ENCODE measurements at regions not wholly inside any gene's neighbourhood (a gene's known extent, or its start where the extent isn't known, plus 50 kb on each side); places are given as distances from the start of the nearest gene placed in this dataset.
"Not testable (repeated sequence)": the region's sequence is repeated elsewhere in the genome, so short reads cannot be mapped to it uniquely, and the experiment has no call there.

GRCh38 chr3:159271799-159272512 is 470.1 kb downstream of the MFSD1 start:
- no peaks in the 10 kb centered on the region for H3K27me3 Mint-ChIP-seq
- no peak overlapping the region for H3K4me3 Mint-ChIP-seq
- H3K27ac Mint-ChIP-seq, result no peak overlapping the region
- H3K4me1 Mint-ChIP-seq, result no peaks in the 10 kb centered on the region
- DNase-seq (no peak), ATAC-seq (no peak)
- H3K36me3 Mint-ChIP-seq (ENCODE audit: low read depth), result no peaks in the 10 kb centered on the region
- H3K9me3 Mint-ChIP-seq, result no peaks in the 10 kb centered on the region

GRCh38 chr3:159273070-159273469 is 471.2 kb downstream of the MFSD1 start:
- Mint-ChIP-seq H3K4me1 (no peaks in the 10 kb centered on the region), H3K36me3 (ENCODE audit: low read depth) (no peaks in the 10 kb centered on the region), H3K4me3 (no peak overlapping the region), H3K9me3 (no peaks in the 10 kb centered on the region), H3K27ac (no peak overlapping the region), H3K27me3 (no peaks in the 10 kb centered on the region)
- DNase-seq (no peak), ATAC-seq (no peak)

- Mint-ChIP-seq H3K27me3 (no peaks in the 10 kb centered on the region), H3K4me1 (no peaks in the 10 kb centered on the region), H3K4me3 (no peak overlapping the region), H3K9me3 (no peaks in the 10 kb centered on the region), H3K27ac (no peak overlapping the region), H3K36me3 (ENCODE audit: low read depth) (no peaks in the 10 kb centered on the region)
- DNase-seq (no peak), ATAC-seq (no peak)
These were observed 471.8 kb downstream of the MFSD1 start for GRCh38 chr3:159273608-159274007.

DNA sequence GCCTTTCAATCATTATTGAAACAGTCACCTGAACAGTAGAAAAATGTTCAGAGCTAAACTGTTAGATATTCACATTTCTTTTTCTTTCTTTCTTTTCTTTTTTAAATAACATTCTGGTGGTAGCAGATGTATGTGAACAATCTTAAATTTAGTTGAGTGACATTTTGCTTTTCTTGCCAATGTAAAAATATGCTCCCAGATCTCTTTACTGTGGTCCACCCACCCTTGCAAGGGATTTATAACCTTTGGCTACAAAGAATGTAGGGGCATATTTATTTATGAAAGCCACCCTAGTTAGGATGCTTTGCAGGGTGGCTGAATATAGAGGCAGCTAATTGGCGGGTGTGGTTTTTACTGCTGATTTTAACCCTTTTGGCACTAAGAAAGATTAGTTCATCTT is 473.9 kb downstream of the MFSD1 start:
- Mint-ChIP-seq H3K27ac (no peak overlapping the region), H3K36me3 (ENCODE audit: low read depth) (no peaks in the 10 kb centered on the region), H3K9me3 (no peaks in the 10 kb centered on the region), H3K27me3 (no peaks in the 10 kb centered on the region), H3K4me3 (no peak overlapping the region), H3K4me1 (no peaks in the 10 kb centered on the region)
- no peak for ATAC-seq
- no peak for DNase-seq

GRCh38 chr3:159277814-159278213 is 476.0 kb downstream of the MFSD1 start:
- Mint-ChIP-seq H3K4me3 (no peak overlapping the region), H3K27ac (no peak overlapping the region), H3K27me3 (no peaks in the 10 kb centered on the region), H3K4me1 (no peaks in the 10 kb centered on the region), H3K9me3 (no peaks in the 10 kb centered on the region), H3K36me3 (ENCODE audit: low read depth) (no peaks in the 10 kb centered on the region)
- DNase-seq, result no peak
- no peak for ATAC-seq

DNA sequence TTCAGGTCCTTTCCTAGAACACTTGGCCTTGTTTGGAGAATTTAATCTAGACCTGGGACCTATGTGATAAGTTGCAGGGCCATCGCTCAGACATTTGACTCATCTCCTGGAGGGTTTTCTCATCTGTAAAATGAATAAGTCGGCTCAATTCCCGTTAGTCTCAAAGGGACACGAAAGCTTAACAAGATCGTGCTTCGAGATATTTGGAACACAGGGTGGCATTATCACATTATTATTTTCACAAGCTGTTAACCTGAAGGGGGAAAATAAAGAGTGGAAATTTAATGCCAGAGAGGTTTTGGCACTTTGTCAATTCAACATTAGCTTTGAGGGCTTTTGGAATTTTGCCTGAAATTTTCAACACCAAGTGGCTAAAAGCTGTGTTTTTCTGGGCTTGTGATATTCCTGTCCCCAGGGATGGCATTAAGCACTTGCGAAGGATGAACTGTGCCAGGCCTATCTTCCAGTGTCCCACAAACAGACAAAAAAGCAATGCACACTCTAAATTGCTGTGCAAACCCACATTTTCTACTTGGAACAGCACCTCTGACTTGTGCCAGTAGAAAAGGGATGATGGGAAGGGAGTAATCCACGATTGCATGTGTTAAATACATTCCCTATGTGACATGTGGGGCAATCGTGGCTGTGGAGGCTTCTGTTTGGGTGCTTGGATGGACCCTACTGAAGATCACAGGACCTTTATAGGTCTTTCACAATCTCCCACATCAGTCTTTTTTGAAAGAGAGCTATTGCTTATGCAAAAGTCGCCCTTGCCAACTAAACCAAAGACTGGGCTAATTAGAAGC is 478.7 kb downstream of the MFSD1 start:
- Mint-ChIP-seq H3K27ac (no peak overlapping the region), H3K36me3 (ENCODE audit: low read depth) (no peaks in the 10 kb centered on the region), H3K4me3 (no peak overlapping the region), H3K27me3 (no peaks in the 10 kb centered on the region), H3K4me1 (no peaks in the 10 kb centered on the region), H3K9me3 (no peaks in the 10 kb centered on the region)
- DNase-seq, result no peak
- ATAC-seq, result no peak

- DNase-seq, result no peak
- H3K27ac Mint-ChIP-seq, result no peak overlapping the region
- H3K4me1 Mint-ChIP-seq, result no peaks in the 10 kb centered on the region
- H3K36me3 Mint-ChIP-seq (ENCODE audit: low read depth), result no peaks in the 10 kb centered on the region
- ATAC-seq, result no peak
- H3K9me3 Mint-ChIP-seq, result no peaks in the 10 kb centered on the region
- peaks cover 3% of the 10 kb centered on the region for H3K27me3 Mint-ChIP-seq
- no peak overlapping the region for H3K4me3 Mint-ChIP-seq
These were observed 491.6 kb downstream of the MFSD1 start for GRCh38 chr3:159293493-159293892.

GRCh38 chr3:159301961-159302360 is 500.1 kb downstream of the MFSD1 start:
- ATAC-seq, result no peak
- no peak overlapping the region for H3K27ac Mint-ChIP-seq
- H3K9me3 Mint-ChIP-seq, result no peaks in the 10 kb centered on the region
- no peak for DNase-seq
- H3K36me3 Mint-ChIP-seq (ENCODE audit: low read depth), result no peaks in the 10 kb centered on the region
- no peak overlapping the region for H3K4me3 Mint-ChIP-seq
- H3K27me3 Mint-ChIP-seq, result peaks cover 3% of the 10 kb centered on the region
- H3K4me1 Mint-ChIP-seq, result no peaks in the 10 kb centered on the region

- no peak for ATAC-seq
- Mint-ChIP-seq H3K27ac (no peak overlapping the region), H3K36me3 (ENCODE audit: low read depth) (no peaks in the 10 kb centered on the region), H3K4me3 (no peak overlapping the region), H3K9me3 (no peaks in the 10 kb centered on the region), H3K4me1 (no peaks in the 10 kb centered on the region), H3K27me3 (peaks cover 3% of the 10 kb centered on the region)
- no peak for DNase-seq
These were observed 503.2 kb downstream of the MFSD1 start for GRCh38 chr3:159305017-159305416.

DNA sequence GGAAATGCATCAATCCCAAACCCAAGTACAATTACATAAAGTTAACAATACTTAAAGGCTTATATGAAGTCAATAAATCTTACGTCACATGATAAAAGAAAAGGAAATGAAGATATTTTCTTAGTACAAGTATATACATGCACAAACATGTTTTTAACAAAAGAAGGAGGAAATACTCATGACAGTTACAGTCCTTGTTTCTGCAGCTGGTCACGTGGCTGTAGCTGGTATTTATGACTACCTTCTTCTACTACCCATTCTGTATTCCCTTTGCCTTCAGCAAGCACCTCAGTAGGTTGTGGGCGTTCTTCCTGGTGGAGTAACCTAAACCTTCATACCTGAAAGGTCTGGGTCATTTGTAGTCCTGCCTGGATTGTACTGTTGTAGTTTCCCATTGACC is 514.9 kb downstream of the MFSD1 start:
- ATAC-seq; H3K4me3 Mint-ChIP-seq; H3K9me3 Mint-ChIP-seq; H3K27ac Mint-ChIP-seq; H3K4me1 Mint-ChIP-seq; H3K27me3 Mint-ChIP-seq; H3K36me3 Mint-ChIP-seq (ENCODE audit: low read depth); DNase-seq: not testable (repeated sequence)

DNA sequence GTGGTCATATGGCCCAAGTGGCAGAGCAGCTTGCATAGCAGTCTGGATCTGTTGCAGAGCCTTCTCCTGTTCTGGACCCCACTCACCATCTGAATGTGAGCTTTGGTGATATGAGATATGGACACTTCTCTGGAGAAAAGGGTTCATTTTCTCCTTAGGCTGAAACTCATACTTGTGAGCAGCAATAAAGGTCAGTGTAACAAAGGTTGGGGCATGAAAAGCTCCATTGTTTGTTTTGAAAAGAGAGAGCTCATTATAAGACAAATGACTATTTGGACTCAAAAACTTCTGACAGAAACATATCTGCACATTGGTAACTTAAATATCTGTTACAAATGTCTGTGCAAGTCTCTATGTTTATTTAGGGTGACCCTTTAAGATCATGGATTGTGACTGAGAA is 517.3 kb downstream of the MFSD1 start:
- Mint-ChIP-seq H3K4me1 (no peaks in the 10 kb centered on the region), H3K4me3 (no peak overlapping the region), H3K27me3 (no peaks in the 10 kb centered on the region), H3K9me3 (no peaks in the 10 kb centered on the region), H3K36me3 (ENCODE audit: low read depth) (no peaks in the 10 kb centered on the region), H3K27ac (no peak overlapping the region)
- DNase-seq, result no peak
- no peak for ATAC-seq

DNA sequence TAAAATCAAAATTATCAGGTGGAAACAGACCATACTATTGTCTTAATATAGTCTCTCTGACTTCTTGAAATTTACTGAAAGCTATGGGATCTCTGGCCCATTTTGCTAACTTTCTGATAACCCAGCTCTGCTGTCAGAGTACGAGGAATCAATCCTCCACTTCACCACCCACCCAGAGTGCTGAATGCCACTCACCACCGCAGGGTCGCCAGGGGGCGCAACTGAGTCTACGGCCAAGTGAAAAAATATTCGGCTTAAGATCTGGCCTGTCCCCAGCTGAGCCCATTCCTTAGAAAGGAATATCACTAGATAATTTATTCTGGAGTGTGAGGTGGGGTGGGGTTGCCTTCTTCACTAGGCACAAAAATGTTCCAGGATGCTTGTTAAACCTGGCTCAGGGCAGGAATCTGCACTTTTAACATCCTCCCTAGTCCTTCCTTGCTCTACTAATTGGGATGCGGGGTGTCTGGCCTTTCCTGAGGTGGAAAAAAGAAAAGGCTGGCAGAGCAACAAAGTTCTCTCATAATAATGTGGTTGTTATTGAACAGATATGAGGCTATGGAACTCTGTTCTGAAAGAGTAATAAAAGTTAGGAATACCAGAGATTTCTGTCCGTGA is 520.6 kb downstream of the MFSD1 start:
- ATAC-seq (no peak), DNase-seq (peak; percentile 25)
- Mint-ChIP-seq H3K4me3 (no peak overlapping the region), H3K27ac (no peak overlapping the region), H3K9me3 (no peaks in the 10 kb centered on the region), H3K36me3 (ENCODE audit: low read depth) (no peaks in the 10 kb centered on the region), H3K27me3 (no peaks in the 10 kb centered on the region), H3K4me1 (no peaks in the 10 kb centered on the region)

DNA sequence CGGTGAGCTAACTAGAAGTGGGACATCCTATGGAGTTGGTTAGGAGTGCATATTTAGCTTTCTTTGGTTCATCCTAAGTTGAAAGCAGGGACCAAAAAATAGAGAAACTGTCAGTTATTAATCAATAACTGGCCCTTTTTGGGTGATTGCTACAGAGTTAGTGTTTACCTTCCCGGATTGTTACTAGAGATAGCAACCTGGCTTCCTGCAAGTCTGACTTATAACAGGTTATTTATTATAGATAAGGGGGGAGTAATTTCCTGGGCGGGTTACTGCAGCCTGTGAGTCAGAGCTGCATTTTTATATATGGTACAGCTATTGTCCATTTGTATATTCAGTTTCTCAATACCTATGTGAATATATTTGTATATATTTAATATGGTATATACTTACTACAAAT is 522.0 kb downstream of the MFSD1 start:
- H3K4me1 Mint-ChIP-seq, result no peaks in the 10 kb centered on the region
- H3K27me3 Mint-ChIP-seq, result no peaks in the 10 kb centered on the region
- ATAC-seq (no peak), DNase-seq (no peak)
- H3K27ac Mint-ChIP-seq, result no peak overlapping the region
- no peaks in the 10 kb centered on the region for H3K36me3 Mint-ChIP-seq (ENCODE audit: low read depth)
- H3K4me3 Mint-ChIP-seq, result no peak overlapping the region
- no peaks in the 10 kb centered on the region for H3K9me3 Mint-ChIP-seq

DNA sequence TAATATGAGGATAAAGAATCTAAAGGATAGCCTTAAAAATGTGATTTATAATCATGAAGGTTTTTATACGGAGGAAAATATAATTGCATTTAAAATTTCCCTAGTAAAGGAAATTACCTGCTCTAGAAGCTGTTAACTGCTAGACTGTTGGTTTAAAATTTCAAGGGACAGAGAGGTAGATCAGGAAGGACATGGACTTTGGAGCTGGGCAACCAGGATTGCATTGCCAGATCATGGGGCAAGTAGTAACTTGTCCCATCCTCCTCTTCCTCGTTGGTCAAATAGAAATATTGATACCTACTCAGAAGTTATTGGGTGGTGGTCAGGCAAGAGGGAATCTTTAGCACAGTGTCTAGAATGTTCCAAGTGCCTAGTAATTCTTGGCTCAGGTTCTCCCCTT is 525.1 kb downstream of the MFSD1 start:
- Mint-ChIP-seq H3K4me1 (no peaks in the 10 kb centered on the region), H3K27ac (no peak overlapping the region), H3K36me3 (ENCODE audit: low read depth) (no peaks in the 10 kb centered on the region), H3K27me3 (no peaks in the 10 kb centered on the region), H3K9me3 (no peaks in the 10 kb centered on the region), H3K4me3 (no peak overlapping the region)
- no peak for ATAC-seq
- DNase-seq, result no peak

DNA sequence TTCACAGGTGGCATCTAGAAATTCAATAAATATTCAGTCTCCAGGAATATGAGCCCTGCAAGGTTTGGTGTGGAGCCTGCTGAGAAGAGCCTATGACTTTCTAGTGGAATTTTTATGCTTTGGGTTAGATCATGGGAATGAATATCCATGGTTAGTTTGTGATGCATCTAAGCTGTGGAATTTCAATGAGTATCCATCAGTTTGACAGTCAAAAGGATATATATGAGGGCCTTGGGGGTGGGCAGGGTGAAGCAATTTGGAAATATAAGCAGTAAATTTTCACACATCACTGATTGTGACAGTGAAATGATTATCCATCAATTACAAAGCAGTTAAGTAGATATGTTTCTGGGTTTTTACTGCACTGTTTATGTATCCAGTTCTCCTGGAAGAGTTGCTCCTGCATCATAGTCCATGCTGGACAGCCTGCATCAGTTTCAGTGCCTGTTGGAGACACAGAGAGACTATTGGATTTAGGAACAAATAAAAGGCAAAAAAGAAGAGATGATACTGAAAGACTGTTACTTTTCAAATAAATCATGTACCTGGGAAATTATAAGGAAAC is 530.8 kb downstream of the MFSD1 start:
- ATAC-seq (no peak), DNase-seq (no peak)
- no peaks in the 10 kb centered on the region for H3K36me3 Mint-ChIP-seq (ENCODE audit: low read depth)
- H3K4me3 Mint-ChIP-seq, result no peak overlapping the region
- no peak overlapping the region for H3K27ac Mint-ChIP-seq
- peaks cover 3% of the 10 kb centered on the region for H3K9me3 Mint-ChIP-seq
- H3K4me1 Mint-ChIP-seq, result no peaks in the 10 kb centered on the region
- no peaks in the 10 kb centered on the region for H3K27me3 Mint-ChIP-seq

All from activated naive CD8-positive, alpha-beta T cell treated with anti-CD3 and anti-CD28 coated beads, Interleukin-2, amount 50 U/mL, for 24 hours (primary cell).